D721Med (cell line): ENCODE measurements at regions not wholly inside any gene's neighbourhood (a gene's known extent, or its start where the extent isn't known, plus 50 kb on each side); places are given as distances from the start of the nearest gene placed in this dataset.

Experiments
- DNase-seq: peaks from one replicate; pipeline ENCODE4 v3.0.0; 2011; ENCODE audit warnings: low spot score; ENCODE audit not compliant: insufficient read length
- FAIRE-seq: peaks from 2 replicates; lab custom pipeline; 2011; peaks lifted over from hg19 to GRCh38; lab: Jason Lieb, UNC
- CTCF ChIP-seq: IDR thresholded peaks from 2 replicates; pipeline ENCODE4 v1.5.1; 2012; ENCODE audit warnings: mild to moderate bottlenecking, control low read depth; ENCODE audit not compliant: insufficient read depth; ENCODE audit errors: missing control alignments

- DNase-seq (no peak), FAIRE-seq (no peak)
- no peak for TF ChIP-seq CTCF
Measured at GRCh38 chr2:67917332-67918054, 145.3 kb downstream of the C1D start.

GRCh38 chr2:67918471-67918870, 144.3 kb downstream of the C1D start:
- FAIRE-seq (no peak), DNase-seq (no peak)
- no peak for TF ChIP-seq CTCF

GRCh38 chr2:67919490-67919889, 143.3 kb downstream of the C1D start:
- DNase-seq (no peak), FAIRE-seq (no peak)
- no peak for TF ChIP-seq CTCF

GRCh38 chr2:67922080-67922785, 140.6 kb downstream of the C1D start:
- FAIRE-seq = no peak

GRCh38 chr2:67923696-67924095, 139.1 kb downstream of the C1D start:
- DNase-seq = no peak
- no peak for TF ChIP-seq CTCF
- no peak for FAIRE-seq

More at GRCh38 chr2:67922080-67922785, 140.6 kb downstream of the C1D start:
- DNase-seq = no peak
- no peak for TF ChIP-seq CTCF

GRCh38 chr2:67927501-67927900, 135.3 kb downstream of the C1D start:
- no peak for DNase-seq
- TF ChIP-seq CTCF = no peak
- no peak for FAIRE-seq

GRCh38 chr2:67930156-67930555, 132.6 kb downstream of the C1D start:
- FAIRE-seq (no peak), DNase-seq (no peak)
- no peak for TF ChIP-seq CTCF
